OCI-LY7 (cell line): ENCODE measurements at regions not wholly inside any gene's neighbourhood (a gene's known extent, or its start where the extent isn't known, plus 50 kb on each side); places are given as distances from the start of the nearest gene placed in this dataset.

ENCODE experiments used
- EZH2phosphoT487 ChIP-seq: fragments of 200-600 bp; sonication (generic); IDR thresholded peaks from 2 replicates; pipeline ENCODE4 v1.6.1; 2018; ENCODE audit warnings: low read depth, borderline replicate concordance, mild to moderate bottlenecking, mixed run types, antibody characterized with exemption, low read length, moderate library complexity, mixed read lengths
- TF ChIP-seq, protein P1 (sequence below): fragments of 200-600 bp; sonication (generic); conservative IDR thresholded peaks from 2 replicates; pipeline ENCODE4 v1.5.1; 2014; ENCODE audit warnings: mild to moderate bottlenecking, antibody characterized with exemption, low read length, moderate library complexity, mixed read lengths

DNA sequence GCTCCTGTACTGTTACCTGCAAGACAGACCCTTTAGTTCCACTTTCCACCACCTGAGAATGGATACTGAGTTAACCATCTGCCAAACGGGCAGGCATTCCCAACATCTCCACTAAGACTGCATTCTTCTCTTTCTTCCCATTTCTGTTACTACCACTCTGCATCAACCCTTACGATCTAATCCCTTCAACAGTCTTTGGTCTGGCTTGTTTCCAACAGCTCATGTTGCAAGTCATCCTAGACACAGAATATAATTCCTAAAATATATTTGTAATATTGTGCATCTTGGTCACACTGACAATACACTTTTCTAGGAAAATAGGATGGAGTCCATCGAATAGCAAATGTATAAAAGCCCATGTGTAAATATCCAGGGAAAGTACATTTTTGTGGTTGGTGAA is 166.7 kb downstream of the SIPA1L2 start:
- TF ChIP-seq, protein P1, sequence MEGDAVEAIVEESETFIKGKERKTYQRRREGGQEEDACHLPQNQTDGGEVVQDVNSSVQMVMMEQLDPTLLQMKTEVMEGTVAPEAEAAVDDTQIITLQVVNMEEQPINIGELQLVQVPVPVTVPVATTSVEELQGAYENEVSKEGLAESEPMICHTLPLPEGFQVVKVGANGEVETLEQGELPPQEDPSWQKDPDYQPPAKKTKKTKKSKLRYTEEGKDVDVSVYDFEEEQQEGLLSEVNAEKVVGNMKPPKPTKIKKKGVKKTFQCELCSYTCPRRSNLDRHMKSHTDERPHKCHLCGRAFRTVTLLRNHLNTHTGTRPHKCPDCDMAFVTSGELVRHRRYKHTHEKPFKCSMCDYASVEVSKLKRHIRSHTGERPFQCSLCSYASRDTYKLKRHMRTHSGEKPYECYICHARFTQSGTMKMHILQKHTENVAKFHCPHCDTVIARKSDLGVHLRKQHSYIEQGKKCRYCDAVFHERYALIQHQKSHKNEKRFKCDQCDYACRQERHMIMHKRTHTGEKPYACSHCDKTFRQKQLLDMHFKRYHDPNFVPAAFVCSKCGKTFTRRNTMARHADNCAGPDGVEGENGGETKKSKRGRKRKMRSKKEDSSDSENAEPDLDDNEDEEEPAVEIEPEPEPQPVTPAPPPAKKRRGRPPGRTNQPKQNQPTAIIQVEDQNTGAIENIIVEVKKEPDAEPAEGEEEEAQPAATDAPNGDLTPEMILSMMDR: no peak
- TF ChIP-seq EZH2phosphoT487: no peak
